ENCODE measurements at regions not wholly inside any gene's neighbourhood (a gene's known extent, or its start where the extent isn't known, plus 50 kb on each side); places are given as distances from the start of the nearest gene placed in this dataset.
"Not testable (repeated sequence)": the region's sequence is repeated elsewhere in the genome, so short reads cannot be mapped to it uniquely, and the experiment has no call there.

DNA sequence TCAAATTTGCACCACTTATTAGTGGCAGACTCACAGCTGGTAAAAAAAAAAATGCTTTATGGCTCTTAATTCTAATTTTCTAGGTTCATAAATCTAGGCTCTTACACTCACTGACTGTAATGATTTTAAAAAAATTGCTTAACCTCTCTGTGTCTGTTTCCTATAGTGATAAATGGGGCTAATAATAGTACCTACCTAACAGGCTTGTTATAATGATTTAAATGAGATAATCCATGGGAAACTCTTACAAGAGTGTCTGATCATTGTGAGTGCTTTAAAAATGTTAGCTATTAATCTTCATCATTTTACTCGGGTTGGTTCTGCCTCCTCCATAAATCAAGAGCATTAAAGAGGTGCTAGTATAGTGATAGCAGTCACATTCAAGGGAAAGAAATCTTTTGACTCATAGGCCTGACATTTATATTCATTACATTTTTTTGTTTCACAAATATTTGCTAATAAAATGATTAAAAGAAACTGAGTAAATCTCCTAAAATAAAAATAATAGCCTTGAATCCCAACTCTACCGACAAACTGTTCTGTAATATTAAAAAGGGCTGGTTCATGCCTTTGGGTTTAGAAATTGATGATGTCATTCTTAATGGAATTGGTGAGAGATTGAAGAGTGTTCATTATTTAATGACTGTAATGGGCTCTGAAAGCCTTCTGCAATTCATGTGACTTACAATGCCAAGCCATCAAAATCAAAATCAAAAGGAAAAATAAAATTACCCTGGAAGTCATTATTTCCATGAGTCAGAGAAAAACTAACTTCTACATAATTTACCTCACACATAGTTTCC is 93.9 kb upstream of the PALMD start:
- Histone ChIP-seq H3K4me2 (ENCODE audit: low read depth, low read length, poor library complexity, severe bottlenecking) (no peak overlapping the region), H3K4me3 (ENCODE audit: low read length, poor library complexity, severe bottlenecking) (no peak overlapping the region), H3K27me3 (ENCODE audit: insufficient read depth, low read length, poor library complexity, severe bottlenecking) (no peaks in the 10 kb centered on the region), H3K9me2 (replicated peaks; ENCODE audit: low read depth, low read length) (no peaks in the 10 kb centered on the region), H4K20me1 (ENCODE audit: insufficient read depth, low read length, poor library complexity, severe bottlenecking) (no peaks in the 10 kb centered on the region), H3K4me1 (ENCODE audit: insufficient read depth, low read length, poor library complexity, severe bottlenecking) (peaks cover 10% of the 10 kb centered on the region), H2AFZ (ENCODE audit: low read length) (no peak overlapping the region), H3K79me2 (ENCODE audit: insufficient read depth, low read length) (no peaks in the 10 kb centered on the region), H3K9me3 (ENCODE audit: insufficient read depth, low read depth, low read length) (no peaks in the 10 kb centered on the region), H3F3A (ENCODE audit: low read depth) (no peaks in the 10 kb centered on the region), H3K9ac (ENCODE audit: low read depth, low read length, poor library complexity, severe bottlenecking) (no peak overlapping the region), H3K36me3 (ENCODE audit: insufficient read depth, low read length) (no peaks in the 10 kb centered on the region)
- TF ChIP-seq, protein P1, sequence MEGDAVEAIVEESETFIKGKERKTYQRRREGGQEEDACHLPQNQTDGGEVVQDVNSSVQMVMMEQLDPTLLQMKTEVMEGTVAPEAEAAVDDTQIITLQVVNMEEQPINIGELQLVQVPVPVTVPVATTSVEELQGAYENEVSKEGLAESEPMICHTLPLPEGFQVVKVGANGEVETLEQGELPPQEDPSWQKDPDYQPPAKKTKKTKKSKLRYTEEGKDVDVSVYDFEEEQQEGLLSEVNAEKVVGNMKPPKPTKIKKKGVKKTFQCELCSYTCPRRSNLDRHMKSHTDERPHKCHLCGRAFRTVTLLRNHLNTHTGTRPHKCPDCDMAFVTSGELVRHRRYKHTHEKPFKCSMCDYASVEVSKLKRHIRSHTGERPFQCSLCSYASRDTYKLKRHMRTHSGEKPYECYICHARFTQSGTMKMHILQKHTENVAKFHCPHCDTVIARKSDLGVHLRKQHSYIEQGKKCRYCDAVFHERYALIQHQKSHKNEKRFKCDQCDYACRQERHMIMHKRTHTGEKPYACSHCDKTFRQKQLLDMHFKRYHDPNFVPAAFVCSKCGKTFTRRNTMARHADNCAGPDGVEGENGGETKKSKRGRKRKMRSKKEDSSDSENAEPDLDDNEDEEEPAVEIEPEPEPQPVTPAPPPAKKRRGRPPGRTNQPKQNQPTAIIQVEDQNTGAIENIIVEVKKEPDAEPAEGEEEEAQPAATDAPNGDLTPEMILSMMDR (conservative IDR thresholded peaks at IDR 0.05; ENCODE audit: low read length) = no peak
- TF ChIP-seq EZH2phosphoT487 (IDR thresholded peaks at IDR 0.05; ENCODE audit: borderline replicate concordance) = no peak

DNA sequence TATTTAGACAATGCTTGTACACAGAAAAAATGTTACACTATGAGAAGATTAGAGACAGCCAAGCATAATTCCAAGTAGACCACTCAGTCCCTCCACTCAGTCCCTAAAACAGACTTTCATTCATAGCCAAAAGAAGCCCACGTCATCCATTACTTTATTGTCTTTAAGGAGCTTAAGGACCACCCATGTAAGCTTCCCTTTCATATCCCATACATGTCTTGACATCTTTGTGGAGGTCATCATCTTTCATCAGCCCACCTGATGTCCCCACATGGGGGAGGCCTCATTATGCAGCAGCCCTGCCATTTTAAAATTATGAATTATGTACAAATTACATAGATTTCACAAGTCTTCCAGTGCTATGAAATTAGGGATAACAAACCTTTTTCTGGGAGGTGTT is 92.6 kb upstream of the PALMD start:
- no peaks in the 10 kb centered on the region for H4K20me1 ChIP-seq (ENCODE audit: insufficient read depth, low read length, poor library complexity, severe bottlenecking)
- no peaks in the 10 kb centered on the region for H3K9me2 ChIP-seq (replicated peaks; ENCODE audit: low read depth, low read length)
- H3K4me3 ChIP-seq (ENCODE audit: low read length, poor library complexity, severe bottlenecking) = no peak overlapping the region
- TF ChIP-seq, protein P1 (conservative IDR thresholded peaks at IDR 0.05; ENCODE audit: low read length) = no peak
- no peak for TF ChIP-seq EZH2phosphoT487 (IDR thresholded peaks at IDR 0.05; ENCODE audit: borderline replicate concordance)
- H3K9ac ChIP-seq (ENCODE audit: low read depth, low read length, poor library complexity, severe bottlenecking) = no peak overlapping the region
- no peak overlapping the region for H2AFZ ChIP-seq (ENCODE audit: low read length)
- no peaks in the 10 kb centered on the region for H3F3A ChIP-seq (ENCODE audit: low read depth)
- no peak overlapping the region for H3K4me2 ChIP-seq (ENCODE audit: low read depth, low read length, poor library complexity, severe bottlenecking)
- no peaks in the 10 kb centered on the region for H3K79me2 ChIP-seq (ENCODE audit: insufficient read depth, low read length)
- no peaks in the 10 kb centered on the region for H3K9me3 ChIP-seq (ENCODE audit: insufficient read depth, low read depth, low read length)
- no peaks in the 10 kb centered on the region for H3K36me3 ChIP-seq (ENCODE audit: insufficient read depth, low read length)
- H3K4me1 ChIP-seq (ENCODE audit: insufficient read depth, low read length, poor library complexity, severe bottlenecking) = peaks cover 10% of the 10 kb centered on the region
- no peaks in the 10 kb centered on the region for H3K27me3 ChIP-seq (ENCODE audit: insufficient read depth, low read length, poor library complexity, severe bottlenecking)

DNA sequence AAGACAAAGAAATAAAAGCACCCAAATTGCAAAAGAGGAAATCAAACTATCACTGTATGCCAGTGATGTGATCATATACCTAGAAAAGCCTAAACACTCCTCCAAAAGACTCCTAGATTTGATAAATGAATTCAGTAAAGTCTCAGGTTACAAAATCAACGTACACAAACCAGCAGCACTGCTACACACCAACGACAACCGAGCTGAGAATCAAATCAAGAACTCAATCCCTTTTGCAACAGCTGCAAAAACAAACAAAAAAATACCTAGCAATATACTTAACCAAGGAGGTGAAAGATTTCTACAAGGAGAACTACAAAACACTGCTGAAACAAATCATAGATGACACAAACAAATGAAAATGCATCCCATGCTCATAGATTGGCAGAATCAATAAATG is 92.1 kb upstream of the PALMD start:
- not testable (repeated sequence) for H3K4me3 ChIP-seq (ENCODE audit: low read length, poor library complexity, severe bottlenecking); H4K20me1 ChIP-seq (ENCODE audit: insufficient read depth, low read length, poor library complexity, severe bottlenecking); H3K27me3 ChIP-seq (ENCODE audit: insufficient read depth, low read length, poor library complexity, severe bottlenecking); H3K36me3 ChIP-seq (ENCODE audit: insufficient read depth, low read length); H3K4me2 ChIP-seq (ENCODE audit: low read depth, low read length, poor library complexity, severe bottlenecking); H3K9ac ChIP-seq (ENCODE audit: low read depth, low read length, poor library complexity, severe bottlenecking); H3K9me2 ChIP-seq (replicated peaks; ENCODE audit: low read depth, low read length); H3F3A ChIP-seq (ENCODE audit: low read depth); H2AFZ ChIP-seq (ENCODE audit: low read length); H3K79me2 ChIP-seq (ENCODE audit: insufficient read depth, low read length); H3K9me3 ChIP-seq (ENCODE audit: insufficient read depth, low read depth, low read length); H3K4me1 ChIP-seq (ENCODE audit: insufficient read depth, low read length, poor library complexity, severe bottlenecking)

DNA sequence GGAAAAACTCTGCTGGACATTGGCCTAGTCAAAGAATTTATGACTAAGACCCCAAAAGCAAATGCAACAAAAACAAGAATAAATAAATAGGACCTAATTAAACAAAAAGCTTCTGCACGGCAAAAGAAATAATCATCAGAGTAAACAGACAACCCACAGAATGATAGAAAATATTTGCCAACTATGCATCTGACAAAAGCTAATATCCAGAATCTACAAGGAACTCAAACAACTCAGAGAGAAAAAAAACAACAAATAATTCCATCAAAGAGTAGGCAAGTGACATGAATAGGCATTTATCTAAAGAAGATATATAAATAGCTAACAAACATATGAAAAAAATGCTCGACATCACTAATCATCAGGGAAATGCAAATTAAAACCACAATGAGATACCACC is 91.2 kb upstream of the PALMD start:
- Histone ChIP-seq H3K9ac (ENCODE audit: low read depth, low read length, poor library complexity, severe bottlenecking) (no peak overlapping the region), H3K27me3 (ENCODE audit: insufficient read depth, low read length, poor library complexity, severe bottlenecking) (no peaks in the 10 kb centered on the region), H3K9me2 (replicated peaks; ENCODE audit: low read depth, low read length) (no peaks in the 10 kb centered on the region), H2AFZ (ENCODE audit: low read length) (no peak overlapping the region), H3F3A (ENCODE audit: low read depth) (no peaks in the 10 kb centered on the region), H3K4me2 (ENCODE audit: low read depth, low read length, poor library complexity, severe bottlenecking) (no peak overlapping the region), H4K20me1 (ENCODE audit: insufficient read depth, low read length, poor library complexity, severe bottlenecking) (no peaks in the 10 kb centered on the region), H3K36me3 (ENCODE audit: insufficient read depth, low read length) (no peaks in the 10 kb centered on the region), H3K9me3 (ENCODE audit: insufficient read depth, low read depth, low read length) (no peaks in the 10 kb centered on the region), H3K4me1 (ENCODE audit: insufficient read depth, low read length, poor library complexity, severe bottlenecking) (no peaks in the 10 kb centered on the region), H3K79me2 (ENCODE audit: insufficient read depth, low read length) (no peaks in the 10 kb centered on the region), H3K4me3 (ENCODE audit: low read length, poor library complexity, severe bottlenecking) (no peak overlapping the region)
- TF ChIP-seq, protein P1 (conservative IDR thresholded peaks at IDR 0.05; ENCODE audit: low read length) = no peak
- no peak for TF ChIP-seq EZH2phosphoT487 (IDR thresholded peaks at IDR 0.05; ENCODE audit: borderline replicate concordance)
